ENCODE measurements at regions not wholly inside any gene's neighbourhood (a gene's known extent, or its start where the extent isn't known, plus 50 kb on each side); places are given as distances from the start of the nearest gene placed in this dataset.

GRCh38 chr11:112847568-112847967 lies 113.7 kb upstream of the NCAM1 start (continued):
- no peak for TF ChIP-seq ERG (CRISPR knock-in tag; IDR thresholded peaks at IDR 0.05)

GRCh38 chr11:112852143-112852866 lies 108.9 kb upstream of the NCAM1 start:
- no peak overlapping the region for H3K27ac Mint-ChIP-seq
- no peak overlapping the region for H3K4me3 Mint-ChIP-seq
- ChIA-PET POLR2A (interaction anchor here (0.6 kb wide), 1 partner anchor 16 kb away, joined by 4 read pairs; no protein-coding TSS in a partner anchor), CTCF (no interaction called here)
- no peaks in the 10 kb centered on the region for H3K36me3 Mint-ChIP-seq
- H3K27me3 Mint-ChIP-seq (ENCODE audit: low read depth), result peaks cover 2% of the 10 kb centered on the region; the same call in 1 of the 2 replicates
- H3K9me3 Mint-ChIP-seq, result peaks cover 4% of the 10 kb centered on the region
- ATAC-seq (no peak), DNase-seq (ENCODE audit: low spot score) (no peak)
- H3K4me1 Mint-ChIP-seq, result peaks cover 6% of the 10 kb centered on the region
- TF ChIP-seq ZNF671 (CRISPR knock-in tag; IDR thresholded peaks at IDR 0.05) (no peak), SMAD4 (CRISPR knock-in tag; IDR thresholded peaks at IDR 0.05) (no peak), FOXP4 (CRISPR knock-in tag; IDR thresholded peaks at IDR 0.05) (no peak), GTF2I (CRISPR knock-in tag; conservative IDR thresholded peaks at IDR 0.05) (no peak), FOXP1 (CRISPR knock-in tag; IDR thresholded peaks at IDR 0.05; ENCODE audit: borderline replicate concordance) (no peak), MYBL2 (CRISPR knock-in tag; IDR thresholded peaks at IDR 0.05) (no peak), HMGXB4 (CRISPR knock-in tag; IDR thresholded peaks at IDR 0.05) (no peak), STAT6 (CRISPR knock-in tag; conservative IDR thresholded peaks at IDR 0.05; ENCODE audit: low read depth) (no peak), ZNF232 (CRISPR knock-in tag; IDR thresholded peaks at IDR 0.05) (no peak), PRRX2 (CRISPR knock-in tag; IDR thresholded peaks at IDR 0.05) (no peak), NR3C1 (CRISPR knock-in tag; conservative IDR thresholded peaks at IDR 0.05; ENCODE audit: low read depth) (no peak), KAT7 (CRISPR knock-in tag; IDR thresholded peaks at IDR 0.05; ENCODE audit: borderline replicate concordance) (no peak)

- peaks cover 3% of the 10 kb centered on the region; the same call in 1 of the 2 replicates for H3K36me3 Mint-ChIP-seq
- DNase-seq (ENCODE audit: low spot score) (no peak), ATAC-seq (no peak)
- no peak overlapping the region for H3K4me3 Mint-ChIP-seq
- peaks cover 7% of the 10 kb centered on the region; the same call in 1 of the 2 replicates for H3K27me3 Mint-ChIP-seq (ENCODE audit: low read depth)
- CTCF ChIA-PET, result no interaction called here
- POLR2A ChIA-PET, result no interaction called here
- H3K4me1 Mint-ChIP-seq, result peaks cover 10% of the 10 kb centered on the region
- H3K27ac Mint-ChIP-seq, result no peak overlapping the region
- H3K9me3 Mint-ChIP-seq, result peaks cover 11% of the 10 kb centered on the region
- TF ChIP-seq FOXK1 (CRISPR knock-in tag; IDR thresholded peaks at IDR 0.05), result no peak
- TF ChIP-seq NR2C2 (CRISPR knock-in tag; IDR thresholded peaks at IDR 0.05), result no peak
- no peak for TF ChIP-seq ZNF121 (CRISPR knock-in tag; IDR thresholded peaks at IDR 0.05)
- TF ChIP-seq ARID4B (CRISPR knock-in tag; IDR thresholded peaks at IDR 0.05; ENCODE audit: borderline replicate concordance), result no peak
- TF ChIP-seq ESRRA (CRISPR knock-in tag; IDR thresholded peaks at IDR 0.05; ENCODE audit: borderline replicate concordance), result no peak
- no peak for TF ChIP-seq CTCF (IDR thresholded peaks at IDR 0.05)
- no peak for TF ChIP-seq SMAD4 (CRISPR knock-in tag; IDR thresholded peaks at IDR 0.05)
These were observed 105.1 kb upstream of the NCAM1 start for GRCh38 chr11:112856133-112856532.

Measured in WTC11 (cell line).